HG02623 (cell line): ENCODE measurements at regions not wholly inside any gene's neighbourhood (a gene's known extent, or its start where the extent isn't known, plus 50 kb on each side); places are given as distances from the start of the nearest gene placed in this dataset.

Experiments used
- ATAC-seq: cut with Tn5 transposase; IDR thresholded peaks from one replicate; pipeline ENCODE4 v1.9.1; 2021; ENCODE audit warnings: moderate library complexity; ENCODE audit not compliant: unreplicated experiment

DNA sequence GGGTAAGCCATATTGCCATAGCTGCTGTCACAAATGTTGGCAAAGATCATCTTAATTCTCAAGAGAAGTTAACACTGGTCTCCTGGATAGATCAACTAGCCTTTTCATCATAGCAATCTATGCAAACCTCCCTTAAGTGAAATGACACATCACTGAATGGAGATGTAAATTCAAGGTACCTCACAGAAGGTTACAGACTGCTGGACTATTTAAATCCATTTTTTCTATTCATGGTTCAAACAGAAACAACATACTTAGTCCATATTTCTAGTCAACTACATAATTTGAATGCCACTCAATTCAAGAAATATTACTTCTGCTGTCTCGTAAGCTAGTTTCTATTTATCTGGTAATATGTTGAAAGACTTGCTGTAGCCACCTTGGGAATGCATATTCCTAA lies 748.3 kb downstream of the C12orf50 start:
- ATAC-seq: peak; percentile 52

DNA sequence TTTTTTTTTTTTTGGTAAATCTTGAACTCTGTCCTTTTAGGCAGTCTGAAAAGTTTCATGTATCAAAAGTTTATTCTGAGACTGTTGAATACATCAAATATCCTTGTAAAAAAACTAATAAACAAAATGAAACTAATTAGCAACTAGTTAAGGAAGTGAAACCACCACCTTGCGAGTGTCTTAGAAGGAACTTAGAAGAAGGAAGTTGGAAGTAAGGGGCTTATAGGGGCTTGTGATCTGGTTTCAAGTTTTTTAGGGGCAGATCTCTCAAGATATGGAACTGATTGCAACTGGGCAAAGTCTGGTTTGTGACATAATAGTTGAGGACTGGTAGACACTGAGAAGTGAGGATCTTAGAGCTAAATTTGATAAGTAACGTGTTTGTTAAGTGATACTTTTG lies 748.8 kb downstream of the C12orf50 start:
- peak; percentile 78 for ATAC-seq

DNA sequence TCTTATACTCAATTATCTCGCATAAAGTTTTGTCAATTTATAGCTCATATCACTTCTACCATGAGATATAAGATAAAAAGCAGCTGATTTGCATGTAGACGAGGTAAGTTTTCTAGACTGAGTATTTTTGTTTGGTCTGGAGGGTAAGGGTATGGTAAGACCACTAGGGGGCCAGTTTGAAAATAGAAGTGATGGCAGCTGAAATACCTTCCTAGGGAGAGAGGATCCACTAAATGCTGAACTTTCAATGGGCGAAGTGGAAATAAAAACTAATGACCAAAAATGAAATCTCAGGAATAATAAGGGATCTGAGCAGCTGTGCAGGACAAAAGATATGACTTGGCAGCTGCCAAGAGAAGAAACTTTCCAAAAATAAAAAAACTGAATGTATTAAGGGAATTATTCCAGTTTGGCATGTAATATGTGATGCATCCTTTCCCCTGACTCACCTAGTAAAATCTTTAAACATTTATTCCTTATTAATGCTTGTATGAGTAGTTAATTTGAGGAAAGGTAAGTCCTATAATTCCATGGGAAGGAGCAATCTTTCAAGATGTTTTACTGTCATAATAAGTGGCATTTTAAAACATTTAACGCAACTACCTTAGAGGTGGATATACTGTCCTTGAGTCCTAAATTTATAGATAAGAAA lies 754.5 kb downstream of the C12orf50 start:
- peak; percentile 78 for ATAC-seq

DNA sequence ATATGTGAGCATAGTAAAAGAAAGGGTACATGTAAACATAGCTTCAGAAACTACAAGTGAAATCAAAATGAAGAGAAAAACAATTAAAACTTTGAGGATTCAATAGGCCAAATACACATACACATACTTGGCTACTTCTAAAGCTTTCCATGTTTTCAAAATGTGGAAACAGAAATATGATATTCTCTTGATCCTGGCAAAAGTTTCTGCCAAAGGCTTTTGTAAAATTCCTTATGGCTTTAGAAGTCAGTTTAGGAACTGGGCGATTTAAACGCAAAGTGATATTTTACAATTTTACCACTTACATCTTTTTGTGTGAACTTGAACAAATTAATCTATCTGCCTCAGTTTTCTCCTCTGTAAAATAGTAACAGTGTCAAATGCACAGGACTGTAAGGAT lies 756.4 kb downstream of the C12orf50 start:
- no peak for ATAC-seq

DNA sequence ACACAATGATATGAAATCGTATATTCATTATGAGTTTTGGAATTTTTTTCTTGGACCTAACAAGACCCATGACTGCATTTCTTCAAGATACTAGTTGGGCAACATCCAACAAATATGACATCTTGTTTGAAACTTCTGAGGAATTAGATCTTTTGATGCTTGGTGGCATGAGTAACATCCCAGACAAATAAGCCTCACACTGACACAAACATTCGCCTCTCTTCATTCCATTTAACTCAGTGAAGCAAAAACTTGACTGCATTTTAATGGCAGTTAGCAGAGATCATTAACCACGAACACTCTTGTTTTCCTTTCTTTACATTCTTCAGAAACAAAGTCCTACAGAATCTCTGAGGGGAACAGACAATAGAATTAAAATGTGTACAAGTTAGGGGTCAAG lies 758.3 kb downstream of the C12orf50 start:
- no peak for ATAC-seq

DNA sequence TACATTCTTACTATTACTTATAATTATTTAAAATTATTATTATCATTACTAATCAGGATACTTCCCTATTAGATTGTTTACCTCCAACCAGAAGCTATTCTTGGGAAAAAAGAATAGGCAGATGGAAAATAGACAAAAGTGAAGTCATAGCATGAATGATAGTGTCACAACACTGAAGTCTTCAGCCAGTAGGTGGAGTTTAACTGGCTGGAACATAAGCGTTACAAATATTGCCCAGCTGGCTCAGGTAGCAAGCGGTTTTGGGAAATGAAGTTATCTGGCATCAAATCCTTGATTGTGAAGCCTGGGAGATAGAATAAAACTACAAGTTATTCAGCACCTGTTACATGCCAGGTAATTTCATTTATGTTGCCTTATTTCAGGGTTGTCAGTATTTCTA lies 762.9 kb downstream of the C12orf50 start:
- no peak for ATAC-seq

DNA sequence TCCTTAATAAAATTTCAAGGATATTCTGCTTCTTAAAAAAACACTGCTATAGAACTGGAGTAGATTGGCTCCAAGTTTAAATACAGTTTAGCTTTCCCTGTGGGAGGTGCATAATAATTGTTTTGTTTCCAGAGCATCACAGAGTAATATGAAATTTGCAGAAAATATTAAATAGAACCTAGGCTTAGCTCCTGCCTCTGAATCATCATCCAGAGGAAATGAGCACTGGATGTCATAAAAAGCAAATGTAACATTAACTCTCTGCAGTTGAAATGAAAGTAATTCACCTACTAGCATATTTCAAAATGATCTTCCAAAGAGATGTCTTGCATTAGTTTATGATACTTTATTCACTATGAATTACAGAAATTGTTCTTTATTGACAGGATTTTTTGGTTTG lies 769.8 kb downstream of the C12orf50 start:
- no peak for ATAC-seq

DNA sequence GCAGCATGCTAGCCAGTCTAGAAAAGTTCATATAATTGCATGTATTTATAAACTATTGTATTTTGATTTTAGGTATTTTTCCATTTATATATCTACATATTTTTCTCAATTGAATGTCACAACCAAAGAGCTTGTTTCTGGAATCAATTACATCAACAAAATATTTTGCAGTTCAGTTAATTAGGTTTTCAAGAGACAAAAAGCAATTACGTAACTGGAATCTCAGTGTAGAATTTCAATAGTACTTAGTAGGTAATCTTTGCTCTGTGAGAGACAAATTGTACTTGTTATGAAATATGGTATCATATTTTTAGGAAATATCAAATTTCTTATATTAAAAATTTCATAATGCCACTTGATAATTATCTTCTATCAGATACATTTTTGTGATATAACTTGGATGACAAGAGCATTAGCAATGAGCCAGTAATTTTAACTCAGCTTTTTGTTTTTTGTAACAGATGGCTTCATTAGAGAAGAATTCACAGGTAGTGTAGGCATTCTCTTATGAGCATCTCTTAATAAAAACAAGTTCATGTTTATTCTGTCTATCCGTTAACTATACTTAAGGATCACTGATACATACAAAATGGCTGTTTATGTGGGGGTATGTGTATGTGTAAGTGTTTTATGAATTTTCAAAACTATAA lies 774.7 kb downstream of the C12orf50 start:
- no peak for ATAC-seq

DNA sequence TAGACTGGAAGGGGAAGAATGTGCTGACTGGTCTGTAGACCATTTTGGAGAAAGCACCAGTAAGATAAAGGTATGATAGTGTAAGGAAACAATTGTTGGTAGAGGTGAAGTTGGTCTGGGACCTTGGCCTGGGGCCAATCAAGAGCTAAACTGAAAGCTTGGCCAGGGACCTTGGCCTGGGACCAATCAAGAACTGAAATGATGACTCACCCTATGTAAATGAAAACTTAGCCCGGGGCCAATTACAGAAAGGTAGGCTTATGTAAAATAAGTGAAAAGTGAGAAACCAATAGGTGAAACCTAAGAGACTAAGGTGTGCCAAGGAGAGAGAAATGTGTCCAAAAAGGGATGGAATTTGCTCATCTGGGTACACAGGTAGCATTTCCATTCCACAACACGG lies 776.0 kb downstream of the C12orf50 start:
- no peak for ATAC-seq

DNA sequence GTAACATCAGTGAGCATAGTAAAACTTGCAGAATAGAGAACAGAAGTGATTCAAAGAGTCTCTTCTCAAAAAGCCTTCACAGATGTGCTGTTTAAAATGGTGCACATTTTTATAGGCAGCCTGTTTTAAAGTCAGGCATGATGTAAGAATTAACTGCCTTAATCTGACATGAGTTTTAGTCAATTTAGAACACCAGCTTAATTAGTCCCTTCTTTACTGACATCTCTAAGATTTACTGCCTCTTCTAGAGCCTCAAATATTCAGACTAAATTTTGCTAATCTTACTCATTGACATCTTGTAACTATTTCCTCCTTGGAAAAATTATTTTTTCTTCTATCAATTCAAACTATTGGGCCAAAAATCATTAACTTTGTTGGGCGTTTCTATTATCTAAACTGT lies 782.5 kb downstream of the C12orf50 start:
- ATAC-seq: no peak

DNA sequence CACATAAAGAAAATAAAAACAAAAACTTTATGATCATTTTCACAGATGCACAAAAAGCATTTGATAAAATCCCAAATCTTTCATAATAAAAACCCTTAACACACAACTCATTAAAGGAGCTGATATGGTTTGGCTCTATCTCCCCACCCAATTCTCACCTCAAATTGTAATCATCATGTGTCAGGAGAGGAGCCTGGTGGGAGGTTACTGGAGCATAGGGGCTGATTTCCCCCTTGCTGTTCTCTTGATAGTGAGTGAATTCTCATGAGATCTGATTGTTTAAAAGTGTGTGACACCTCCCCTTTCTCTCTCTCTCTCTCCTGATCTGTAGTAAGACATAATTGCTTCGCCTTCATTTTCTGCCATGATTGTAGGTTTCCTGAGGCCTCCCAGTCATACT lies 790.7 kb downstream of the C12orf50 start:
- ATAC-seq: no peak

DNA sequence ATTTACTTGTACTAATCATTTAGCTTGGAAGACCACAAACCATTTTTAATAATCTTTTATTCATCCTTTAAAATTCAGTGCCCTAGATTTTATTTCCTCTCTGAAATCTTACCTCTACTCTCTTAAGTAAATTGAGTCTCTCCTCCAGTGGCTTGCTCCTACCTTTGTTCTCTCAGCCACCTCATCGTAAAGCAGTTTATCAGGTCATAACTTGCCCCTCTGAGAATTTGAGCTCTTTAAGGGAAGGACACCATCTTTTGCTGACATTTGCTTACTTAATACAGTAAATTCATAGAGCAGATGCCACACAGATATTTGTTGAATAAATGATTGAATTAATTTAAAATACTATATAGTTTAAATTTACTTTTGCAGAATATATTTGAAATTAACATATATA lies 794.3 kb downstream of the C12orf50 start:
- no peak for ATAC-seq

DNA sequence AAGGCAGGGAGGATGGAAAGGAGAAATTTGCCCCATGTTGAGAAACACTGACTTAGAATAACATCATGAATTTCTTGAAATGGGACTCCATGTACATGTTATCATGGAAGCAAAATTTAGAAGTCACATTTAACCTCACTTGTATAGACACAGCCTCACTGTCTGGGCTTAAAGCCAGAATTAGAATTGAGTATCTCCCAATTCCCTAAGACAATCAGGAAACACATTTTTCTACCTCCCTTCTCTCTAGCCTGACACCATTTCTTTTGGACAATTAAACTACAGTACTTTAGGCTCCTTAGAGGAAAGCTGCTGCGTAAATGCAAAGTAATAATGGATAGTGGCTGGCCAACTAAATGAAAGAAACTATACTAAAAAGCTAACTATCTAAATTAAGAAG lies 795.5 kb downstream of the C12orf50 start:
- ATAC-seq: no peak

DNA sequence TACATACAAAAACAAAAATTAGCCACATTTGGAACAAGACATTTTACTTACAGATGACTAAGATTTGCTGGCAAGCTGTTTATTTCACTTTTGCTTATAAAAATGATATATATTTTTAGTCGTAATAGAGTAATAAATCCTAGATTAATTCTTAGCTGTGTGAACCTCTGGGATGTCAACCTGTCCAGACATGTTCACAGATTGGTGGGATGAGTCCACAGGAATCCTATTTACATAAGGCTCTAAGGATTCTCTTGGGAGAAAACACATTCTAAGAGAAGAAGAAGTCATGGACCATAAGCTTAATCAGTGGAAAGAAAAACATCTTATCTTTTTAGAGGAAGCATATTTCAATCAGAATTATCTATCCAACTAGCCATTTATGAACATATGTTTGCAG lies 797.4 kb downstream of the C12orf50 start:
- no peak for ATAC-seq

DNA sequence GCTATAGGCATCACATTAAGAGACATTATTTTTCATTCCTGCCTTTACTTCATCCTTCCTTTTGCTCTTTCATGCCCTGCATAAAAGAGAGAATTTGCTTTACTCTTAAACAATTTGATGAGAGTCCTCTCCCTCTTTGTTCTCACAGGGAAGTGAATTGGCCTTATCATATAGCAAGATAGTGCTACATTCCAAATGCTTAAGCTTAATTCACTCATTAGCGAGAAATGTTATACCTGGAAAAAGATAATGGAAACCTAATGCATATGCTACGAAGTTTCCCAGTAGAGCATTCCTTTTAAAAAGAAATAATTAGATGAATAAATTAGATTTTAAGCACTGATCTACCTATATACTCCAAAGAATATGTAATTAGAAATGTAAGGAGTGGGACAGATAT lies 798.8 kb downstream of the C12orf50 start:
- no peak for ATAC-seq

DNA sequence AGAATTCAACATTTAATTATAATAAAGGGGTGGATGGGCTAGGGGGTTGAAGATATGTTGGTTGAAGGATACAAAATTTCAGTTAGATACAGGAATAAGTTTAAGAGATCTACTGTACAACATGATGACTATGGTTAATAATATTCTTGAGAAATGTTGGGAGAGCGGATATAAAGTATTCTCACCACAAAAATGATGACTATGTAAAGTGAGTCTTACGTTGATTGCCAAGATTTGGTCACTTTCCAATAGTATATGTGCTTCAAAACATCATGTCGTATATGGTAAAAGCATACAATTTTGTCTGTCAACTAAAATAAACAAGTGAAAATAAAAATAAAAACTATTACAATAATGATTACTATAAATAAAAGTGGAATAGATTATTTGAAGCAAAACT lies 802.0 kb downstream of the C12orf50 start:
- no peak for ATAC-seq

DNA sequence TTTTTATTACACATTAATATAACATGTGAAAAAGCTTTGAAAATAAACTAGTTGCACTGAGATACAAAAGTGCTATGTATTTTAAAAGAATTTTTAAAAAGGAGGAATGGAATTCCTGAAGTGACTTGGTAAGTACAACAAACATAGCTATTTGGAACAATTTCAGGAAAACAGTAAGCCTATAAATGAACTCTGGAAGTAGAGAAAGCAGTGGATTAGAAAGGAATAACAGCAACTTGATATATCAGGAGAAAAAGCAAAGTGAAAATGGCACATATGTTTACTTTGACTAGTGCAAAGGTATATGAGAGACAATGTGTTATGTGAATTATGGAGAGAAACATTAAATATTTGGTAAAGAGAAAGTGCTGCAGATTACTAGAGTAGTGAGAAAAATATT lies 811.7 kb downstream of the C12orf50 start:
- ATAC-seq: no peak

DNA sequence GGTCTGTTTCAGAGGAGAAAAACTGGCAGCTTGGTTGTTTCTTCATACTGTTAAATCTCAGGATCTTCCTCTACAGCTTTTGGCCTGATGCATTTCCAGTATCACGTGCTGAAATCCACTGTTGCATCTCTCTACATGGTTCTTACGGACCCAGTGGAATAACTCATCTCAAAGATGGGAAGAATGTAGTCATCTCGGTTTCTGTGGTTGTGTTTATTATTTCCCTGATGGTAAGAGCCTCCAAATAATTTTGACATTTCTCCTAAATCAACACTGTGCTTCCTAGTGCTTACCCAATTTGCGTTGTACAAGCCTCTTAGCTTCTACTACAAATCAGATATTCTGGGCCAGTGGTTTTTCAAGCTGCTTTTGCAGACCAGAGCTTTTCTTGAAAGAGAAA lies 812.8 kb downstream of the C12orf50 start:
- no peak for ATAC-seq

DNA sequence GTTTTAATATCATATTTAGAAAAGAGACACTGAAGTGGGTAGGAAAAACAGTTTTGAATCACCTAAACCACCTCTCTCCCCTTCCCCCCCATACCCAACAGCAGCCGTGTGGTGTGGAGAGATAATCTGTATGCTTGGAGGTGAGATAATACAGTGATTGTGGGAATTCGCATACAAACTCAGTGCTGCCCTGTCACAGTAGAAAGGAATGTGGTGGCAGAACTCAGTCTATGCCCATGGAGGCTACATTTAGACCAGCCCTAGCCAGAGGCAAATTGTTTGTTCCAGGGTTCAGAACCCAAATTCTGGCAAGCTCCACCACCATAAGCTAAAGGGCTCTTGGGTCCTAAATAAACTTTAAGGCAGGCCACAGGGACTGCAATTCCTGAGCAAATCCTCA lies 827.0 kb downstream of the C12orf50 start:
- ATAC-seq: no peak

DNA sequence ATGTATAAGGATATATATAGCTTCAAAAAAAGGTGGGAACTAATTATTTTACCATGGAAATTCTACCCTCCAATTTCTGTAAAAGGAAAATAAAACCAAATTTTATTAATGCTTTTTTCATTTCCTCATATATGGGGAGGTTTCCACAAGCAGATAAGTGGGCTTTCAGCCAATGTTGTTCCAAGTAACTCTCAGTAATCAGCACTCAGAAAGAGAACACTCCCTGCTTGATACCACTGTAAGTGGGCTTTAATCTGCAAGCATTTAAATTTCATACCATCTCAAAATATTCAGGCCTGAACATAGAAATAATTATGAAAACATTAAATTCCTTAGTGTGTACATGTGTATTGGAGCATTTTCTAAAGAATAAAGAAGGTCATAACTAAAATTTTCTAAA lies 827.6 kb downstream of the C12orf50 start:
- ATAC-seq: no peak

DNA sequence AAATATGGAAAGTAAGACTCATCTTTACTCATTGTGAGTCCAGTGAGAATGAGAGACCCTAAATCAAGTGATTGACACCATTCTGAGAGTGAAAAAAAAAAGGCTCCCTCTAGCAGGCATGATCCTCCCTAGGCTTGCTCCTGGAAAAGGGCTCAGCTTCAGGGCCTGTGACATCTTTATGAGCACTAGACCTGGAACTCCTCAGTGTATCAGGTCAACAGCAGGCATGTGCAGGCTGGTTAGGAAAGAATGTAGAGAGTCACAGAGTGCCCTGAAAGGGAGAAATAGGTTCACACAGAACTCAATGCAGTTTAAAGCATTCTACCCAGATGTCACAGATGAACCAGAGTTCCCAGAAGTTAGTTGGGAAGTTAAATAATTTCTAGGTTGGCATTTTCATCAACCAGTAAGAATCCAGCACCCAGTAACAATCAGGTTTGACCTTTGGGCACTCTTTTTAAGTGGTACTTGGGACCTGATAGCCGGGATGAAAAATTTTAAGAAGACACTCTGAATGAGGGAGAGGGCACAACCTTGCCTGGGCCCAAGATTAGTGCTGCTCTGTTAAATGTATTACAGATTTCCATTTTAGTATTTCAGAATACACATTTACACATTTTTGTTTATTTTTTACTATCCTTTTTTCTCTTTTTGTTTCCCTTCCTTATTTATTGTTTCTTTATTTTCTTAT lies 828.8 kb downstream of the C12orf50 start:
- no peak for ATAC-seq

DNA sequence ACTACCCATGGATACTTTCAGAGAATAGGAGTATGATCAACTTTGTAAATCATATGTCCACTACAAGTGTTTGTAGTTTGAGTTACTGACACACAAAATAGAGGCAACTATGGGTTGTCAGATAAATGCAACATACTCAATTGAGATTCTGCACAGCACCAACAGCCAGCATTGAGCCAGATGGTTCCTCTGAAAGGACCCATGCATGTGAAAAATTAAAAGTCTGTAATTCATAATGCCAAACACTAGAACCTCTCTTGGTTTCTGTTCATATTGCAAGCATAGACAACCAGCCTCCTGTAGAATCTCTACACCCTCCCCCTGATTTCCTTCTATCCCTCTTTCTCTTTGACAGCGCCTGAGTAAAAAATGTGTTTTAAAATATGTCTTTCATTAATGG lies 831.0 kb downstream of the C12orf50 start:
- no peak for ATAC-seq
